ENCODE measurements at regions not wholly inside any gene's neighbourhood (a gene's known extent, or its start where the extent isn't known, plus 50 kb on each side); places are given as distances from the start of the nearest gene placed in this dataset.

DNA sequence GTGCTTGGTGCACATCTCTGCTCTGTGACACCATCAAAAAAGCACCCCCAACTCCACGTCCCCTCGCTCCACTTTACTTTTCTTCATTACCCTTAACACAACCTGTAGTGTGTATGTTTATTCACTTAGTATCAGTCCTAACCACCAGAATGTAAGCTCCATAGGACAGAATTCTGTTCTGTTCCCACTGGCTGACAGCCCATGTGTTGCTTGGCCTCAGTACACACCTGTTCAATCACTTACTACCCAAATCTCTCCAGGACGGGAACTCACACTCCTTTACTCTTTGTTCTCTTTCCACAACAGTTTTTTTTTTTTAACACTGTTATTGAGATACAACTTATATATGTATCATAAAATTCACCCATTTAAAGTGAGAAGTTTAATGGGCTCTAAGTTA, 119.6 kb downstream of the MAF start:
- H2AFZ ChIP-seq (replicated peaks; ENCODE audit: low read length, poor library complexity) = no peak overlapping the region
- intact Hi-C loops (cut with micrococcal nuclease) (no loop called here), in situ Hi-C loops (cut with MboI; ENCODE audit: low sequenced_read_pairs) (no loop called here), dilution Hi-C loops (cut with HindIII; ENCODE audit: low sequenced_read_pairs, unreplicated experiment) (no loop called here)
- no peak overlapping the region for H4K8ac ChIP-seq (ENCODE audit: low read depth in 2 of 2, low read length in 2 of 2)
- no peak for ATAC-seq (ENCODE audit: low read depth)
- no peak overlapping the region for H3K4me3 ChIP-seq (ENCODE audit: insufficient read depth, low read depth, low read length)
- no peak overlapping the region for H3K27ac ChIP-seq (ENCODE audit: insufficient read depth, low read length)
- H3K27me3 ChIP-seq (ENCODE audit: control insufficient read depth, insufficient read depth, low read length) = no peaks in the 10 kb centered on the region
- no peak overlapping the region for H2AK9ac ChIP-seq (replicated peaks; ENCODE audit: low read depth, low read length, poor library complexity)
- H2BK15ac ChIP-seq (ENCODE audit: low read depth, low read length) = no peak overlapping the region
- TF ChIP-seq POLR2A (IDR thresholded peaks at IDR 0.05; ENCODE audit: low read depth, low read length) (no peak), MXI1 (IDR thresholded peaks at IDR 0.05; ENCODE audit: borderline replicate concordance, low read depth, low read length) (no peak), SMC3 (IDR thresholded peaks at IDR 0.05; ENCODE audit: low read depth, low read length) (no peak), RAD21 (IDR thresholded peaks at IDR 0.05; ENCODE audit: low read length) (no peak), BHLHE40 (IDR thresholded peaks at IDR 0.05; ENCODE audit: low read depth, low read length) (no peak), FOS (IDR thresholded peaks at IDR 0.05; ENCODE audit: low read depth, low read length) (no peak), MAZ (IDR thresholded peaks at IDR 0.05; ENCODE audit: borderline replicate concordance, low read depth, low read length) (no peak), NFE2L2 (IDR thresholded peaks at IDR 0.05; ENCODE audit: low read depth, low read length) (no peak), MAFK (IDR thresholded peaks at IDR 0.05; ENCODE audit: low read depth, low read length) (no peak)
- TF ChIP-seq, protein P1, sequence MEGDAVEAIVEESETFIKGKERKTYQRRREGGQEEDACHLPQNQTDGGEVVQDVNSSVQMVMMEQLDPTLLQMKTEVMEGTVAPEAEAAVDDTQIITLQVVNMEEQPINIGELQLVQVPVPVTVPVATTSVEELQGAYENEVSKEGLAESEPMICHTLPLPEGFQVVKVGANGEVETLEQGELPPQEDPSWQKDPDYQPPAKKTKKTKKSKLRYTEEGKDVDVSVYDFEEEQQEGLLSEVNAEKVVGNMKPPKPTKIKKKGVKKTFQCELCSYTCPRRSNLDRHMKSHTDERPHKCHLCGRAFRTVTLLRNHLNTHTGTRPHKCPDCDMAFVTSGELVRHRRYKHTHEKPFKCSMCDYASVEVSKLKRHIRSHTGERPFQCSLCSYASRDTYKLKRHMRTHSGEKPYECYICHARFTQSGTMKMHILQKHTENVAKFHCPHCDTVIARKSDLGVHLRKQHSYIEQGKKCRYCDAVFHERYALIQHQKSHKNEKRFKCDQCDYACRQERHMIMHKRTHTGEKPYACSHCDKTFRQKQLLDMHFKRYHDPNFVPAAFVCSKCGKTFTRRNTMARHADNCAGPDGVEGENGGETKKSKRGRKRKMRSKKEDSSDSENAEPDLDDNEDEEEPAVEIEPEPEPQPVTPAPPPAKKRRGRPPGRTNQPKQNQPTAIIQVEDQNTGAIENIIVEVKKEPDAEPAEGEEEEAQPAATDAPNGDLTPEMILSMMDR (conservative IDR thresholded peaks at IDR 0.05; ENCODE audit: low read depth, low read length) = no peak
- TF ChIP-seq, protein P2, sequence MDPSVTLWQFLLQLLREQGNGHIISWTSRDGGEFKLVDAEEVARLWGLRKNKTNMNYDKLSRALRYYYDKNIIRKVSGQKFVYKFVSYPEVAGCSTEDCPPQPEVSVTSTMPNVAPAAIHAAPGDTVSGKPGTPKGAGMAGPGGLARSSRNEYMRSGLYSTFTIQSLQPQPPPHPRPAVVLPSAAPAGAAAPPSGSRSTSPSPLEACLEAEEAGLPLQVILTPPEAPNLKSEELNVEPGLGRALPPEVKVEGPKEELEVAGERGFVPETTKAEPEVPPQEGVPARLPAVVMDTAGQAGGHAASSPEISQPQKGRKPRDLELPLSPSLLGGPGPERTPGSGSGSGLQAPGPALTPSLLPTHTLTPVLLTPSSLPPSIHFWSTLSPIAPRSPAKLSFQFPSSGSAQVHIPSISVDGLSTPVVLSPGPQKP (IDR thresholded peaks at IDR 0.05; ENCODE audit: borderline replicate concordance, low read depth, low read length) = no peak
- H3K23ac ChIP-seq (ENCODE audit: low read depth, low read length) = no peak overlapping the region
- H2AK5ac ChIP-seq (ENCODE audit: low read depth, low read length) = no peak overlapping the region
- BruUV-seq (replicated peaks) = no TSS peak
- no peak for DNase-seq
- no peak overlapping the region for H3K56ac ChIP-seq (ENCODE audit: extremely low read depth, insufficient read depth, low read length)
- H4K91ac ChIP-seq (ENCODE audit: insufficient read depth, low read depth, low read length) = no peak overlapping the region
- CTCF ChIA-PET = no interaction called here
- WGBS, 2 experiments (ENCODE audit: extremely low coverage in 2 of 2, insufficient read length in 1 of 2) = no CpG with 5 or more reads among the region's 3 CpGs
- no peak overlapping the region for H3K14ac ChIP-seq (replicated peaks; ENCODE audit: low read depth, low read length)
- no peak overlapping the region for H3K9ac ChIP-seq (ENCODE audit: low read depth, low read length)
- H3K36me3 ChIP-seq (ENCODE audit: control insufficient read depth, insufficient read depth, low read length) = no peaks in the 10 kb centered on the region
- POLR2A ChIA-PET (ENCODE audit: unreplicated experiment) = no interaction called here
- H3K4me2 ChIP-seq (ENCODE audit: low read depth, low read length) = no peak overlapping the region
- H3K4me1 ChIP-seq (ENCODE audit: control insufficient read depth, insufficient read depth, low read length) = no peaks in the 10 kb centered on the region
- H3K18ac ChIP-seq (ENCODE audit: low read depth, low read length) = no peak overlapping the region
- no peaks in the 10 kb centered on the region for H3K9me1 ChIP-seq (ENCODE audit: insufficient read depth, low read length)
- H3K79me1 ChIP-seq (ENCODE audit: low read depth in 1 of 2, low read length in 2 of 2) = no peaks in the 10 kb centered on the region
- H2BK20ac ChIP-seq (ENCODE audit: low read depth, low read length) = no peak overlapping the region
- no peak overlapping the region for H2BK120ac ChIP-seq (ENCODE audit: low read depth, low read length)
- peaks cover 27% of the 10 kb centered on the region for H3K9me3 ChIP-seq (ENCODE audit: control insufficient read depth, insufficient read depth, low read length)
- H4K20me1 ChIP-seq (ENCODE audit: insufficient read depth, low read length) = no peaks in the 10 kb centered on the region
- no peak overlapping the region for H2BK5ac ChIP-seq (ENCODE audit: low read depth, low read length, poor library complexity, severe bottlenecking)
- H4K5ac ChIP-seq (ENCODE audit: low read depth, low read length) = no peak overlapping the region
- no peak overlapping the region for H3K4ac ChIP-seq (ENCODE audit: low read depth, low read length)
